Hippocampal formation (tissue), 2 donors: ENCODE measurements at regions not wholly inside any gene's neighbourhood (a gene's known extent, or its start where the extent isn't known, plus 50 kb on each side); places are given as distances from the start of the nearest gene placed in this dataset.
"Not testable (repeated sequence)": the region's sequence is repeated elsewhere in the genome, so short reads cannot be mapped to it uniquely, and the experiment has no call there.

Experiments used
- DNase-seq, 2 donors: peaks; one replicate each; lab custom pipeline; 2025; lab: John Stamatoyannopoulos, UW

GRCh38 chr20:53818457-53819177 is 225.0 kb upstream of the ZNF217 start:
- no peak for DNase-seq

GRCh38 chr20:53817513-53817912 is 223.9 kb upstream of the ZNF217 start:
- not testable (repeated sequence) for DNase-seq

GRCh38 chr20:53816872-53817398 is 223.3 kb upstream of the ZNF217 start:
- DNase-seq, result no peak

GRCh38 chr20:53815509-53815908 is 221.9 kb upstream of the ZNF217 start:
- DNase-seq, result no peak

- no peak for DNase-seq
Measured at GRCh38 chr20:53814060-53814459, 220.4 kb upstream of the ZNF217 start.

GRCh38 chr20:53813636-53814035 is 220.0 kb upstream of the ZNF217 start:
- DNase-seq, result no peak

- no peak for DNase-seq
Measured at GRCh38 chr20:53811577-53811976, 217.9 kb upstream of the ZNF217 start.

GRCh38 chr20:53810661-53811355 is 217.2 kb upstream of the ZNF217 start:
- DNase-seq, result no peak

- DNase-seq, result no peak
Measured at GRCh38 chr20:53809728-53810365, 216.2 kb upstream of the ZNF217 start.

GRCh38 chr20:53809217-53809616 is 215.6 kb upstream of the ZNF217 start:
- no peak for DNase-seq

- DNase-seq, result no peak
Measured at GRCh38 chr20:53808733-53809132, 215.1 kb upstream of the ZNF217 start.

GRCh38 chr20:53808302-53808701 is 214.7 kb upstream of the ZNF217 start:
- not testable (repeated sequence) for DNase-seq

GRCh38 chr20:53806683-53807401 is 213.2 kb upstream of the ZNF217 start:
- no peak for DNase-seq

GRCh38 chr20:53805895-53806384 is 212.3 kb upstream of the ZNF217 start:
- no peak for DNase-seq

GRCh38 chr20:53804920-53805894 is 211.6 kb upstream of the ZNF217 start:
- DNase-seq, result no peak

GRCh38 chr20:53804308-53804707 is 210.7 kb upstream of the ZNF217 start:
- not testable (repeated sequence) for DNase-seq

GRCh38 chr20:53803492-53804155 is 210.0 kb upstream of the ZNF217 start:
- no peak for DNase-seq

- no peak for DNase-seq
Measured at GRCh38 chr20:53801609-53802370, 208.2 kb upstream of the ZNF217 start.

- no peak for DNase-seq
Measured at GRCh38 chr20:53800883-53801604, 207.4 kb upstream of the ZNF217 start.
